Liver (tissue), 8 donors: ENCODE measurements at regions not wholly inside any gene's neighbourhood (a gene's known extent, or its start where the extent isn't known, plus 50 kb on each side); places are given as distances from the start of the nearest gene placed in this dataset.

ENCODE experiments used
- DNase-seq: peaks from one replicate; pipeline ENCODE4 v3.0.0-alpha.2; 2017; ENCODE audit warnings: low spot score
- H3K27ac ChIP-seq, 2 donors: one replicate each; pipeline ENCODE4 v1.7.0; 2013; ENCODE audit warnings: inconsistent platforms in 2 of 2, low read length in 2 of 2, control low read depth in 1 of 2, low read depth in 1 of 2, mild to moderate bottlenecking in 1 of 2
- H3K27me3 ChIP-seq, 4 donors: one replicate each; pipeline versions ENCODE4 v1.6.1 to v1.7.0; 2013; ENCODE audit warnings: low read length in 3 of 4, inconsistent platforms in 1 of 4, mild to moderate bottlenecking in 1 of 4, moderate library complexity in 1 of 4; ENCODE audit not compliant: control insufficient read depth in 4 of 4, insufficient read depth in 4 of 4
- H3K36me3 ChIP-seq, 4 donors: one replicate each; pipeline versions ENCODE4 v1.6.1 to v1.7.0; 2013; ENCODE audit warnings: low read length in 3 of 4, mild to moderate bottlenecking in 3 of 4, low read depth in 1 of 4, moderate library complexity in 1 of 4; ENCODE audit not compliant: control insufficient read depth in 4 of 4, insufficient read depth in 3 of 4
- H3K4me1 ChIP-seq, 4 donors: one replicate each; pipeline versions ENCODE4 v1.6.1 to v1.7.0; 2013; ENCODE audit warnings: low read length in 3 of 4, mild to moderate bottlenecking in 3 of 4, moderate library complexity in 1 of 4; ENCODE audit not compliant: control insufficient read depth in 4 of 4, insufficient read depth in 4 of 4
- H3K4me3 ChIP-seq, 3 donors: one replicate each; pipeline versions ENCODE4 v1.6.1 to v1.7.0; 2013; ENCODE audit warnings: low read length in 3 of 3, control low read depth in 1 of 3, low read depth in 1 of 3, mild to moderate bottlenecking in 1 of 3
- H3K9ac ChIP-seq, 2 donors: one replicate each; pipeline ENCODE4 v1.7.0; 2013; ENCODE audit warnings: low read length in 2 of 2, mild to moderate bottlenecking in 2 of 2, moderate library complexity in 2 of 2, control low read depth in 1 of 2, low read depth in 1 of 2
- H3K9me3 ChIP-seq, 4 donors: one replicate each; pipeline versions ENCODE4 v1.6.1 to v1.7.0; 2013; ENCODE audit warnings: low read length in 3 of 4; ENCODE audit not compliant: control insufficient read depth in 4 of 4
- EGR1 ChIP-seq, 2 donors: IDR thresholded peaks; 2 replicates each; pipeline ENCODE4 v1.6.1; 2016 to 2018; ENCODE audit warnings: antibody characterized with exemption in 2 of 2, low read depth in 2 of 2
- GABPA ChIP-seq, 2 donors: IDR thresholded peaks in 1 of 2; conservative IDR thresholded peaks in 1 of 2; 2 replicates each; pipeline ENCODE4 v1.6.1; 2016; ENCODE audit warnings: antibody characterized with exemption in 2 of 2, mild to moderate bottlenecking in 1 of 2, moderate library complexity in 1 of 2
- HNF4G ChIP-seq: IDR thresholded peaks from 2 replicates; pipeline ENCODE4 v1.6.1; 2016; ENCODE audit warnings: antibody characterized with exemption
- JUND ChIP-seq, 2 donors: IDR thresholded peaks; 2 replicates each; pipeline ENCODE4 v1.6.1; 2016; ENCODE audit warnings: antibody characterized with exemption in 2 of 2
- NR2F2 ChIP-seq: IDR thresholded peaks from 2 replicates; pipeline ENCODE4 v1.6.1; 2016; ENCODE audit warnings: antibody characterized with exemption
- RAD21 ChIP-seq, 2 donors: IDR thresholded peaks; 2 replicates each; pipeline ENCODE4 v1.6.1; 2016; ENCODE audit warnings: antibody characterized with exemption in 2 of 2, mild to moderate bottlenecking in 2 of 2
- RXRA ChIP-seq, 2 donors: IDR thresholded peaks; 2 replicates each; pipeline ENCODE4 v1.6.1; 2017 to 2018; ENCODE audit warnings: antibody characterized with exemption in 2 of 2, mild to moderate bottlenecking in 1 of 2
- SP1 ChIP-seq: IDR thresholded peaks from 2 replicates; pipeline ENCODE4 v1.6.1; 2018; ENCODE audit warnings: antibody characterized with exemption, mild to moderate bottlenecking
- TAF1 ChIP-seq: conservative IDR thresholded peaks from 2 replicates; pipeline ENCODE4 v1.6.1; 2016; ENCODE audit warnings: antibody characterized with exemption, mild to moderate bottlenecking
- WGBS: extraction: QIAGEN DNeasy Blood & Tissue Kit; methylation state at CpG from one replicate; pipeline ENCODE4 v1.1.7; 2013; 5-methylcytosine and 5-hydroxymethylcytosine counted together
- TF ChIP-seq, protein P1 (sequence below): IDR thresholded peaks from 2 replicates; pipeline ENCODE4 v1.6.1; 2016; ENCODE audit warnings: antibody characterized with exemption, mild to moderate bottlenecking
- TF ChIP-seq, protein P2 (sequence below): IDR thresholded peaks from 2 replicates; pipeline ENCODE4 v1.6.1; 2016; ENCODE audit warnings: antibody characterized with exemption
- TF ChIP-seq, protein P3 (sequence below): IDR thresholded peaks from 2 replicates; pipeline ENCODE4 v1.6.1; 2016; ENCODE audit warnings: antibody characterized with exemption
- TF ChIP-seq, protein P4 (sequence below): fragments of 150-350 bp; IDR thresholded peaks from 2 replicates; pipeline ENCODE4 v1.5.1; 2017; ENCODE audit warnings: improper control_type of control experiment, low read depth, low read length; ENCODE audit not compliant: missing input control
- donor health status: healthy.
- donor health status: healthy.
- donor health status: healthy.
- donor health status: healthy.
- donor health status: healthy.

DNA sequence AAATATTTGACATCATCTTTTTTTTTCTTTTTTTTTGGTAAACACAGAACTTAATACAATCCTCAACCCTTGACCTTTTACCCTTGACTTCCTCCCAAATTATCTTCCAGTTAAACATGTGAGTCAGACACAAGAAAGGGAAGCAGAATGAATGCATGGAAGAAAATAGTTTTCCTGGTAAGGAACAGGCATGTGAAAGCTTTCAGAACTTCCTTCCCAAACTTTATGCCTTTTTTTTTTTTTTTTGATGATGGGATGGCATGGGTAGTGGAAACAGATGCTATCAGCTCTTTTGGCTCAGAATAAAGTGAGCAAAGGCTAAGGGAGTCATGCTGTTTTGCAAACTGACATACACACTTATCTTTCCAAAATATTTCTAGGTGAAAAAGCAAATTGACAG, 1079.1 kb downstream of the TTLL7 start:
- H3K27ac ChIP-seq, result peak overlapping the region in 1 of 2 donors; percentile 41
- TF ChIP-seq NR2F2 (peak; percentile 95), RXRA (IDR thresholded peaks at IDR 0.05) (peak in 1 of 2 donors; percentile 29), RAD21 (IDR thresholded peaks at IDR 0.05) (peak in 1 of 2 donors; percentile 31), SP1 (no peak), JUND (IDR thresholded peaks at IDR 0.05) (peak in 1 of 2 donors; percentile 17)
- TF ChIP-seq, protein P1, sequence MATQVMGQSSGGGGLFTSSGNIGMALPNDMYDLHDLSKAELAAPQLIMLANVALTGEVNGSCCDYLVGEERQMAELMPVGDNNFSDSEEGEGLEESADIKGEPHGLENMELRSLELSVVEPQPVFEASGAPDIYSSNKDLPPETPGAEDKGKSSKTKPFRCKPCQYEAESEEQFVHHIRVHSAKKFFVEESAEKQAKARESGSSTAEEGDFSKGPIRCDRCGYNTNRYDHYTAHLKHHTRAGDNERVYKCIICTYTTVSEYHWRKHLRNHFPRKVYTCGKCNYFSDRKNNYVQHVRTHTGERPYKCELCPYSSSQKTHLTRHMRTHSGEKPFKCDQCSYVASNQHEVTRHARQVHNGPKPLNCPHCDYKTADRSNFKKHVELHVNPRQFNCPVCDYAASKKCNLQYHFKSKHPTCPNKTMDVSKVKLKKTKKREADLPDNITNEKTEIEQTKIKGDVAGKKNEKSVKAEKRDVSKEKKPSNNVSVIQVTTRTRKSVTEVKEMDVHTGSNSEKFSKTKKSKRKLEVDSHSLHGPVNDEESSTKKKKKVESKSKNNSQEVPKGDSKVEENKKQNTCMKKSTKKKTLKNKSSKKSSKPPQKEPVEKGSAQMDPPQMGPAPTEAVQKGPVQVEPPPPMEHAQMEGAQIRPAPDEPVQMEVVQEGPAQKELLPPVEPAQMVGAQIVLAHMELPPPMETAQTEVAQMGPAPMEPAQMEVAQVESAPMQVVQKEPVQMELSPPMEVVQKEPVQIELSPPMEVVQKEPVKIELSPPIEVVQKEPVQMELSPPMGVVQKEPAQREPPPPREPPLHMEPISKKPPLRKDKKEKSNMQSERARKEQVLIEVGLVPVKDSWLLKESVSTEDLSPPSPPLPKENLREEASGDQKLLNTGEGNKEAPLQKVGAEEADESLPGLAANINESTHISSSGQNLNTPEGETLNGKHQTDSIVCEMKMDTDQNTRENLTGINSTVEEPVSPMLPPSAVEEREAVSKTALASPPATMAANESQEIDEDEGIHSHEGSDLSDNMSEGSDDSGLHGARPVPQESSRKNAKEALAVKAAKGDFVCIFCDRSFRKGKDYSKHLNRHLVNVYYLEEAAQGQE, result no peak
- TF ChIP-seq, protein P2, sequence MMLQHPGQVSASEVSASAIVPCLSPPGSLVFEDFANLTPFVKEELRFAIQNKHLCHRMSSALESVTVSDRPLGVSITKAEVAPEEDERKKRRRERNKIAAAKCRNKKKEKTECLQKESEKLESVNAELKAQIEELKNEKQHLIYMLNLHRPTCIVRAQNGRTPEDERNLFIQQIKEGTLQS, result no peak
- TF ChIP-seq, protein P3, sequence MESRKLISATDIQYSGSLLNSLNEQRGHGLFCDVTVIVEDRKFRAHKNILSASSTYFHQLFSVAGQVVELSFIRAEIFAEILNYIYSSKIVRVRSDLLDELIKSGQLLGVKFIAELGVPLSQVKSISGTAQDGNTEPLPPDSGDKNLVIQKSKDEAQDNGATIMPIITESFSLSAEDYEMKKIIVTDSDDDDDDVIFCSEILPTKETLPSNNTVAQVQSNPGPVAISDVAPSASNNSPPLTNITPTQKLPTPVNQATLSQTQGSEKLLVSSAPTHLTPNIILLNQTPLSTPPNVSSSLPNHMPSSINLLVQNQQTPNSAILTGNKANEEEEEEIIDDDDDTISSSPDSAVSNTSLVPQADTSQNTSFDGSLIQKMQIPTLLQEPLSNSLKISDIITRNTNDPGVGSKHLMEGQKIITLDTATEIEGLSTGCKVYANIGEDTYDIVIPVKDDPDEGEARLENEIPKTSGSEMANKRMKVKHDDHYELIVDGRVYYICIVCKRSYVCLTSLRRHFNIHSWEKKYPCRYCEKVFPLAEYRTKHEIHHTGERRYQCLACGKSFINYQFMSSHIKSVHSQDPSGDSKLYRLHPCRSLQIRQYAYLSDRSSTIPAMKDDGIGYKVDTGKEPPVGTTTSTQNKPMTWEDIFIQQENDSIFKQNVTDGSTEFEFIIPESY, result no peak
- H3K9ac ChIP-seq, result no peak overlapping the region
- H3K4me1 ChIP-seq, result no peaks in the 10 kb centered on the region
- H3K4me3 ChIP-seq, result no peak overlapping the region
- no peak for DNase-seq
- H3K9me3 ChIP-seq, result no peaks in the 10 kb centered on the region
- H3K36me3 ChIP-seq, result no peaks in the 10 kb centered on the region
- no peaks in the 10 kb centered on the region for H3K27me3 ChIP-seq

DNA sequence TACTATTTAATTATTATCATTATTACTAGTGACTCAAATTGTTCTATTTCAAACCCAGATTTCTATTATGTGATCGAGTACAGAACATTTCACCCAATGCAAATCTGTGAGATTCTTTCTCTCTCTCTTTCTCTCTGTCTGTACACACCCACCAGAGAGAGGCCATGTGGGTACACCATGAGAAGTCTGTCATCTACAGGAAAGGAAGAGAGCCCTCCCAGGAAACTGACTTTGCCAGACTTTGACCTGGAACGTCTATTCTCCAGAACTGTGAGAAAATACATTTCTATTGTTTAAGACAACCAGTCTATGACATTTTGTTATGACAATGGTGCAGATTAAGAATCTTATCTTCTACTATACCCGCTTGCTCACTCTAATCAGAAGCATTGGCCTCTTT, 1091.6 kb downstream of the TTLL7 start:
- H3K9me3 ChIP-seq, result no peaks in the 10 kb centered on the region
- H3K27me3 ChIP-seq, result no peaks in the 10 kb centered on the region
- WGBS, result 75% methylated on average over 3 of the region's 3 CpGs
- H3K4me1 ChIP-seq, result no peaks in the 10 kb centered on the region
- no peak for DNase-seq
- TF ChIP-seq RXRA (IDR thresholded peaks at IDR 0.05) (no peak), HNF4G (no peak), EGR1 (IDR thresholded peaks at IDR 0.05; ENCODE audit: low read depth in 2 of 2) (no peak)
- TF ChIP-seq, protein P3, result no peak
- no peak overlapping the region for H3K27ac ChIP-seq
- H3K9ac ChIP-seq, result no peak overlapping the region
- no peak overlapping the region for H3K4me3 ChIP-seq
- no peaks in the 10 kb centered on the region for H3K36me3 ChIP-seq

DNA sequence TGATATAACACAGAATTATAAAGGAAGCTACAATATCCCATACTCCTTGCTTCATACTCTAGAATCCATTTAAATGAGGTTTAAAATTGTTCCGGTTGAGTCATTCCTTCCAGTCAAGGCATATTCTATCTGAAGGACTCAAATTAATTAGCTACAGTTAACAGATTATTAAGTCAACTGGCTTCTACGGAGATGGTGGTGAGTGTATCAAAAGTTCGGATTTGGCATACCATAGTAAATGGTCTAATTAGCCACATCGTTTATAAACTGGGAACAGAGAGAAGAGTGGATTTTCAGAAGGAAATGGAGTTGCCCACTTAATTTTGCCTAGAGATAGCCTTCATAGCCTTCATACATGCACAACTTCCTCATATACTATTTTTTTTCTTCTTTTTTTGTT, 1095.3 kb downstream of the TTLL7 start:
- DNase-seq, result no peak
- Histone ChIP-seq H3K36me3 (no peaks in the 10 kb centered on the region), H3K27me3 (no peaks in the 10 kb centered on the region), H3K4me1 (no peaks in the 10 kb centered on the region), H3K27ac (no peak overlapping the region), H3K4me3 (no peak overlapping the region), H3K9me3 (no peaks in the 10 kb centered on the region), H3K9ac (no peak overlapping the region)
- 82% methylated on average over 4 of the region's 4 CpGs for WGBS
- no peak for TF ChIP-seq TAF1
- no peak for TF ChIP-seq JUND (IDR thresholded peaks at IDR 0.05)
- TF ChIP-seq RXRA (IDR thresholded peaks at IDR 0.05), result no peak
- TF ChIP-seq RAD21 (IDR thresholded peaks at IDR 0.05), result no peak
- TF ChIP-seq, protein P2, result no peak
- TF ChIP-seq GABPA (IDR thresholded peaks at IDR 0.05 in 1 of 2, conservative IDR thresholded peaks at IDR 0.05 in 1 of 2), result no peak
- TF ChIP-seq, protein P1, result no peak
- no peak for TF ChIP-seq EGR1 (IDR thresholded peaks at IDR 0.05; ENCODE audit: low read depth in 2 of 2)
- TF ChIP-seq, protein P4, sequence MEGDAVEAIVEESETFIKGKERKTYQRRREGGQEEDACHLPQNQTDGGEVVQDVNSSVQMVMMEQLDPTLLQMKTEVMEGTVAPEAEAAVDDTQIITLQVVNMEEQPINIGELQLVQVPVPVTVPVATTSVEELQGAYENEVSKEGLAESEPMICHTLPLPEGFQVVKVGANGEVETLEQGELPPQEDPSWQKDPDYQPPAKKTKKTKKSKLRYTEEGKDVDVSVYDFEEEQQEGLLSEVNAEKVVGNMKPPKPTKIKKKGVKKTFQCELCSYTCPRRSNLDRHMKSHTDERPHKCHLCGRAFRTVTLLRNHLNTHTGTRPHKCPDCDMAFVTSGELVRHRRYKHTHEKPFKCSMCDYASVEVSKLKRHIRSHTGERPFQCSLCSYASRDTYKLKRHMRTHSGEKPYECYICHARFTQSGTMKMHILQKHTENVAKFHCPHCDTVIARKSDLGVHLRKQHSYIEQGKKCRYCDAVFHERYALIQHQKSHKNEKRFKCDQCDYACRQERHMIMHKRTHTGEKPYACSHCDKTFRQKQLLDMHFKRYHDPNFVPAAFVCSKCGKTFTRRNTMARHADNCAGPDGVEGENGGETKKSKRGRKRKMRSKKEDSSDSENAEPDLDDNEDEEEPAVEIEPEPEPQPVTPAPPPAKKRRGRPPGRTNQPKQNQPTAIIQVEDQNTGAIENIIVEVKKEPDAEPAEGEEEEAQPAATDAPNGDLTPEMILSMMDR, result no peak
